IMR-90 (cell line): ENCODE measurements at regions not wholly inside any gene's neighbourhood (a gene's known extent, or its start where the extent isn't known, plus 50 kb on each side); places are given as distances from the start of the nearest gene placed in this dataset.

ENCODE experiments used
- ATAC-seq: fragments of 200-7000 bp; cut with Tn5 transposase; 2 replicates; pipeline ENCODE4 v1.9.1; 2020; ENCODE audit warnings: low read depth, mild to moderate bottlenecking, moderate library complexity
- BruUV-seq: library from RNA; stranded (reverse); fragments of 400-500 nt; replicated peaks from 2 replicates; lab custom pipeline; 2021; lab: Mats Ljungman, UMichigan
- CTCF ChIA-PET: fragments of 300-600 bp; formaldehyde crosslinking; extraction: SDS; loops from one replicate; lab custom pipeline; 2021; ENCODE audit warnings: antibody characterized with exemption; lab: Yijun Ruan, JAX
- POLR2A ChIA-PET: fragments of 300-600 bp; sonication (Branson Sonifier 250); formaldehyde crosslinking; loops from one replicate; lab custom pipeline; 2022; ENCODE audit warnings: antibody characterized with exemption; ENCODE audit not compliant: unreplicated experiment; lab: Charles Lee
- DNase-seq: peaks from one replicate; pipeline ENCODE4 v3.0.0; 2013
- H2AFZ ChIP-seq: replicated peaks from 2 replicates; pipeline ENCODE3; 2013; ENCODE audit warnings: low read length, mild to moderate bottlenecking; ENCODE audit not compliant: poor library complexity
- H2AK5ac ChIP-seq: 2 replicates; pipeline ENCODE4 v1.6.1; 2013; ENCODE audit warnings: low read depth, low read length, inconsistent platforms
- H2AK9ac ChIP-seq: replicated peaks from 2 replicates; pipeline ENCODE3; 2013; ENCODE audit warnings: mild to moderate bottlenecking, low read depth, low read length, moderate library complexity; ENCODE audit not compliant: poor library complexity
- H2BK120ac ChIP-seq: 2 replicates; pipeline ENCODE4 v1.6.1; 2013; ENCODE audit warnings: low read depth, low read length, inconsistent platforms
- H2BK15ac ChIP-seq: 3 replicates; pipeline ENCODE4 v1.6.1; 2013; ENCODE audit warnings: low read depth, low read length, inconsistent platforms
- H2BK20ac ChIP-seq: 2 replicates; pipeline ENCODE4 v1.6.1; 2013; ENCODE audit warnings: low read depth, mild to moderate bottlenecking, inconsistent platforms, low read length, moderate library complexity
- H2BK5ac ChIP-seq: 2 replicates; pipeline ENCODE4 v1.6.1; 2013; ENCODE audit warnings: mild to moderate bottlenecking, low read depth, low read length, inconsistent platforms; ENCODE audit not compliant: poor library complexity, severe bottlenecking
- H3K14ac ChIP-seq: replicated peaks from 2 replicates; pipeline ENCODE4 v1.6.1; 2013; ENCODE audit warnings: low read depth, low read length, inconsistent platforms
- H3K18ac ChIP-seq: 2 replicates; pipeline ENCODE4 v1.6.1; 2013; ENCODE audit warnings: low read depth, low read length, control low read depth
- H3K23ac ChIP-seq: 2 replicates; pipeline ENCODE4 v1.6.1; 2013; ENCODE audit warnings: low read depth, low read length, inconsistent platforms
- H3K27ac ChIP-seq: 2 replicates; pipeline ENCODE4 v1.5.1; 2013; ENCODE audit warnings: mild to moderate bottlenecking, control low read depth, low read length; ENCODE audit not compliant: insufficient read depth
- H3K27me3 ChIP-seq: 2 replicates; pipeline ENCODE4 v1.6.1; 2013; ENCODE audit warnings: low read length; ENCODE audit not compliant: control insufficient read depth, insufficient read depth
- H3K36me3 ChIP-seq: 2 replicates; pipeline ENCODE4 v1.6.1; 2013; ENCODE audit warnings: low read length, mixed read lengths; ENCODE audit not compliant: control insufficient read depth, insufficient read depth
- H3K4ac ChIP-seq: 2 replicates; pipeline ENCODE4 v1.6.1; 2013; ENCODE audit warnings: low read depth, low read length, inconsistent platforms
- H3K4me1 ChIP-seq: 2 replicates; pipeline ENCODE4 v1.6.1; 2013; ENCODE audit warnings: low read length, mixed read lengths; ENCODE audit not compliant: control insufficient read depth, insufficient read depth
- H3K4me2 ChIP-seq: 2 replicates; pipeline ENCODE4 v1.6.1; 2013; ENCODE audit warnings: low read depth, mild to moderate bottlenecking, control low read depth, low read length, moderate library complexity
- H3K4me3 ChIP-seq: 2 replicates; pipeline ENCODE4 v1.5.1; 2013; ENCODE audit warnings: low read depth, mild to moderate bottlenecking, control low read depth, low read length, moderate library complexity; ENCODE audit not compliant: insufficient read depth
- H3K56ac ChIP-seq: 2 replicates; pipeline ENCODE4 v1.6.1; 2013; ENCODE audit warnings: low read length, inconsistent platforms; ENCODE audit not compliant: insufficient read depth; ENCODE audit errors: extremely low read depth
- H3K79me1 ChIP-seq, 2 experiments: 2 replicates each; pipeline ENCODE4 v1.6.1; 2013; ENCODE audit warnings: low read length in 2 of 2, inconsistent platforms in 1 of 2, low read depth in 1 of 2
- H3K9ac ChIP-seq: 2 replicates; pipeline ENCODE4 v1.6.1; 2013; ENCODE audit warnings: low read depth, low read length, control low read depth
- H3K9me1 ChIP-seq: 2 replicates; pipeline ENCODE4 v1.6.1; 2013; ENCODE audit warnings: low read length, inconsistent platforms; ENCODE audit not compliant: insufficient read depth
- H3K9me3 ChIP-seq: 2 replicates; pipeline ENCODE4 v1.6.1; 2013; ENCODE audit warnings: low read length; ENCODE audit not compliant: control insufficient read depth, insufficient read depth
- H4K20me1 ChIP-seq: 2 replicates; pipeline ENCODE4 v1.6.1; 2013; ENCODE audit warnings: low read length, inconsistent platforms; ENCODE audit not compliant: insufficient read depth
- H4K5ac ChIP-seq: 2 replicates; pipeline ENCODE4 v1.6.1; 2013; ENCODE audit warnings: mild to moderate bottlenecking, low read depth, low read length, control low read depth
- H4K8ac ChIP-seq, 2 experiments: 2 replicates each; pipeline ENCODE4 v1.6.1; 2013; ENCODE audit warnings: low read depth in 2 of 2, low read length in 2 of 2, control low read depth in 1 of 2, inconsistent platforms in 1 of 2
- H4K91ac ChIP-seq: 2 replicates; pipeline ENCODE4 v1.6.1; 2013; ENCODE audit warnings: low read depth, low read length, inconsistent platforms; ENCODE audit not compliant: insufficient read depth
- CEBPB ChIP-seq: IDR thresholded peaks from 2 replicates; pipeline ENCODE4 v1.6.1; 2012; ENCODE audit warnings: low read depth, low read length, improper control_type of control experiment
- CTCF ChIP-seq: conservative IDR thresholded peaks from 2 replicates; pipeline ENCODE4 v1.5.1; 2012; ENCODE audit warnings: mild to moderate bottlenecking, low read depth, low read length, improper control_type of control experiment
- WGBS, 2 experiments: methylation state at CpG; one replicate each; pipeline versions ENCODE4 v1.1.5 to v1.1.7; 2013; ENCODE audit warnings: missing lambda C conversion rate in 2 of 2; ENCODE audit not compliant: insufficient read length in 1 of 2; ENCODE audit errors: extremely low coverage in 2 of 2; 5-methylcytosine and 5-hydroxymethylcytosine counted together
- dilution Hi-C: fragments of 300-500 bp; cut with HindIII; formaldehyde crosslinking; loops from one replicate; pipeline ENCODE4 v1.14.3; 2018; ENCODE audit warnings: low sequenced_read_pairs; ENCODE audit not compliant: unreplicated experiment
- in situ Hi-C: fragments of 300-500 bp; cut with MboI; formaldehyde crosslinking; loops from 3 replicates; pipeline ENCODE4 v1.14.3; 2019; ENCODE audit warnings: low sequenced_read_pairs, inconsistent platforms, mixed read lengths
- intact Hi-C: fragments of 100-400 bp; cut with micrococcal nuclease; formaldehyde crosslinking; loops from 2 replicates; pipeline ENCODE4 v1.10.0; 2022

- H3K9me1 ChIP-seq: no peaks in the 10 kb centered on the region
- 0 out of 2 replicates have a peak, but pooled peaks cover 3% of the 10 kb centered on the region for H3K9me3 ChIP-seq
- dilution Hi-C loops: no loop called here
- no CpG with 5 or more reads among the region's 3 CpGs for WGBS, 2 experiments
- BruUV-seq: no TSS peak
- H2AK5ac ChIP-seq: no peak overlapping the region
- H3K36me3 ChIP-seq: no peaks in the 10 kb centered on the region
- no peak overlapping the region for H2BK20ac ChIP-seq
- no peak overlapping the region for H2BK120ac ChIP-seq
- H2AK9ac ChIP-seq: no peak overlapping the region
- ChIA-PET POLR2A (no interaction called here), CTCF (no interaction called here)
- H2BK15ac ChIP-seq: no peak overlapping the region
- no peak overlapping the region for H3K23ac ChIP-seq
- H3K27ac ChIP-seq: no peak overlapping the region
- no peaks in the 10 kb centered on the region for H3K79me1 ChIP-seq
- no peak overlapping the region for H3K56ac ChIP-seq
- no peak overlapping the region for H2BK5ac ChIP-seq
- H3K27me3 ChIP-seq: no peaks in the 10 kb centered on the region
- H4K91ac ChIP-seq: no peak overlapping the region
- TF ChIP-seq CTCF (no peak), CEBPB (peak; percentile 53; the same call in 1 of the 2 replicates)
- no peak overlapping the region for H3K18ac ChIP-seq
- no peak overlapping the region for H4K5ac ChIP-seq
- H2AFZ ChIP-seq: no peak overlapping the region
- H3K14ac ChIP-seq: no peak overlapping the region
- no peak overlapping the region for H3K9ac ChIP-seq
- ATAC-seq: no peak
- H3K4me3 ChIP-seq: no peak overlapping the region
- no peaks in the 10 kb centered on the region for H4K20me1 ChIP-seq
- no peak overlapping the region for H3K4ac ChIP-seq
- H3K4me1 ChIP-seq: no peaks in the 10 kb centered on the region
- H4K8ac ChIP-seq: no peak overlapping the region
- in situ Hi-C loops: no loop called here
- DNase-seq: no peak
- intact Hi-C loops: no loop called here
- no peak overlapping the region for H3K4me2 ChIP-seq
Measured at GRCh38 chr9:119829748-119830147, 460.5 kb upstream of the BRINP1 start.
